HG03442 (cell line): ENCODE measurements at regions not wholly inside any gene's neighbourhood (a gene's known extent, or its start where the extent isn't known, plus 50 kb on each side); places are given as distances from the start of the nearest gene placed in this dataset.
"Not testable (repeated sequence)": the region's sequence is repeated elsewhere in the genome, so short reads cannot be mapped to it uniquely, and the experiment has no call there.

Source experiments
- ATAC-seq: cut with Tn5 transposase; IDR thresholded peaks from one replicate; pipeline ENCODE4 v1.9.1; 2021; ENCODE audit warnings: mild to moderate bottlenecking, moderate library complexity; ENCODE audit not compliant: unreplicated experiment

DNA sequence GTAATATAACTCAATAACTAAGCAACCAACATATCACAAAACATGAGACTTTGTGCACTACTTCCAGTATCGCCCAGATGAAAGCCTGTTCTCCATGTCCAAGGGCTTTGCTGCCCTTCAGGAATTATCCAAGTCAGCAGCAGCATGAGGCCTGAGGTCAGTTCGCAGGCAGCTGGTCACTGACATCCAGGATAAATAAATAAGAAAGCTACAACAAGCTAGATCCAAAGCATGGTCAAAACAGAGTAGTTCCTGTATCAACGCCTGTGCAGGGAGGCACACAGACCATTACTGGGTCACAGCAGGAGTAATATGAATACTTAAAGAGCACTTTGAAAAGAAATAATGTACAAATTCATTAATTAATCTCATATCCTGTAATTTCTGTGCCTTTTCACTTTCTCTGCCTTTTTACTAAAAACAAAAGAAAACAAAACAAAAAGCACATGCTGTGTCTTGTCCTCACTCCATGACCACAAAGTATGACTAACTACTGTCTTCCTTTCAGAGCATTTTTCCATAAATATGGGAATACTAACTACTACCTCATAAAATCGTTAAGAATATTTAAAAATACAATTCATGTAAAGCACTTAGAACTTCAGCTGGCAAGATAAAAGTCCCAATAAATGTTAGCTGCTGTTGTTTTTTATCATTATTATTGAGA lies 374.9 kb upstream of the IRAK1BP1 start:
- ATAC-seq = no peak

DNA sequence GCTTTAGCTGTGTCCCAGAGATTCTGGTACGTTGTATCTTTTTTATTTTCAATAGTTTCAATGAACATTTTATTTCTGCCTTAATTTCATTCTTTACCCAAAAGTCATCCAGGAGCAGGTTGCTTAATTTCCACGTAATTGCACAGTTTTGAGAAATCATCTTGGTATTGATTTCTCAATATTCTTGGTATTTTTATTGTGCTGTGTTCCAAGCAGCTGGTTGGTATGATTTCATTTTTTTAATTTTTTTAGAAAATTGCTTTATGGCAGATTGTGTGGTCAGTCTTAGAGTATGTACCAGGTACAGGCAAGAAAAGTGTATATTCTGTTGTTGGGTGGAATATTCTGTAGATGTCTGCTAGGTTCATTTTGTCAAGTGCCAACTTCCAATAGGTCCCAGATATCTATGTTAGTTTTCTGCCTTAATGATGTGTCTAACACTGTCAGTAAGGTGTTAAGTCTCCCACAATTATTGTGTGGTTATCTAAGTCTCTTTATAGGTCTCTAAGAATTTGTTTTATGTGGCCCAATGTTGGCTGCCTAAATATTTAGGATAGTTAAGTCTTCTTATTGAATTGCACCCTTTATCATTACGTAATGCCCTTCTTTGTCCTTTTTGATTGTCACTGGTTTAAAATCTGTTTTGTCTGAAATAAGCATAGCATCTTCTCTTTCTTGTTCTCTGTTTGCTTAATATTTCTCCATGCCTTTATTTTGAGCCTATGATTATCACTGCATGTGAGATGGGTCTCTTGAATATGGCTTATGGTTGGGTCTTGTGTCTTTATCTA lies 366.9 kb upstream of the IRAK1BP1 start:
- no peak for ATAC-seq

DNA sequence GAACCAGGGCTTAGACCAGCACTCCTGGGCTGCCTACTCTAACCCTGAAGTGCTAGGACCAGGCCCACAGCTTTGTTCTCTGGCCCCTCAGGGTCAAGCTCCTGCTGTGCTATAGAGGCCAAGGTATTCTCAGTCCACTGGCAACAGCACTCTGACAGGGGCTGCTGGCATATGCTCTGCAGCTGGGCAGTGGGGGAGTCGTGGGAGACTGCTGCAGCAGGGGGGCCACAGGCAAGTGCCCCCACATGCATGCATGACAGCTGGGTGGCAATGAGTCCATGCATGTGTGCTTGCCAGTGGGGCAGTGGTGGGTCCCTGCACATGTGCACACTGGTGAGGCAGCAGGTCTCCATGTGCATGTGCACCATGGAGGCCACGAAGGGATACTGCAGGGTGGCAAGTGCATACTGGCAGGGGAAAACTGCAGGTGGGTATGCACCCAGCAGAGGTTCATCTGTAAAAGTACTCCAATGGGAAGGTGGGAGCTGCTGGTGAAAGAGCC lies 364.9 kb upstream of the IRAK1BP1 start:
- ATAC-seq = no peak

DNA sequence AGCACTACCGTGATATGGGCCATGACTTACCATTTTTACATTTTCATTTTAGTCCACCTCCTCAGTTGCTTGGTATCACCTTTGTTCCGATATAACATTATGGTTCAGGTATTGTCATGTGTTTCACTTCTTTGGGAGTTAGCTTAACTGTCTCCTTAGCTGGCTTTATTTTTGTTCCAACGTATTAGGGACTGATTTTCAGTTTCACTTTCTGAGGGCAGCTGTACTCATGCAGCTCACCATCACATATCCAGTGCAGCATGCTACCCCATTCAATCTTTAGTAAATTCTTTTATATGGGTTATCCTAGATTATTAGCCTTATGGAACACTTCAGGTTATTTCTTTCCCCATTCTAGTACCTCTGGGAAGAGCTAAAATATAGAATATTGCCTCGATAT lies 362.2 kb upstream of the IRAK1BP1 start:
- ATAC-seq = peak; percentile 50

DNA sequence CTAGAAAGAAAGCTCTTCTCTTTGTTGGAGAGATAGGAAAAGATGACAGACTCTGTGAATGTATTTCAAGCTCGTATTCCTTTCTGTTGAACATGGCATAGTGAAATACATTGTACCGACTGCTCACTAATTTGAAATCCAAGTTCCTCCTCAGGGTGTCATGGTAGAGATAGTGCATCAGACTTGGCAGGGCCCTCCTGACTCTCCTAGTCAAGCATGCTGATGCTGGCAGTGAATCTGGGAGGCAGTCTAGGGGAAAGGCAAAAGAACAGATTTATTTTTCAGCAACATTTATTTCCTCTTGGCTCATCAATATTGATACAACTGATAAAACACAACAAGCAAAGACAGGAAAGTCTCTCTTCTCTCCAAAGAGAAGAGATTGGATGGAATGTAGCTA lies 356.3 kb upstream of the IRAK1BP1 start:
- no peak for ATAC-seq

DNA sequence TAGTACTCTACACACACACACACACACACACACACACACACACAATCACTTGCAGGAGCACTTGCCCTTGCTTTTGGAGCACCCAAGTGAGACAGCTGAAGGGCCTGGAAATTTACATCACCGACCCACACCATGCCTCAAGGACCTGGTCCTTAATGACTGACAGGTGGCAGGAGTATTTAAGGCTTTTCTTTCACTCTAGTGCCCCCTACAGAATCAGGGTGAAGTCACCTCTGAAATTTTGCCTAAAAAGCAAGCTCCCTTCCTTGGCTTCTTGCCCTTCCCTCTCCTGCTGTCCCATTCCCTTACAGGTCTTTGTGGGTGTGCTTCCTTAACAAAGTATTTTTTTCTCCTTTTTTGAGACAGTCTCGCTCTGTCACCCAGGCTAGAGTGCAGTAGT lies 353.5 kb upstream of the IRAK1BP1 start:
- no peak for ATAC-seq

DNA sequence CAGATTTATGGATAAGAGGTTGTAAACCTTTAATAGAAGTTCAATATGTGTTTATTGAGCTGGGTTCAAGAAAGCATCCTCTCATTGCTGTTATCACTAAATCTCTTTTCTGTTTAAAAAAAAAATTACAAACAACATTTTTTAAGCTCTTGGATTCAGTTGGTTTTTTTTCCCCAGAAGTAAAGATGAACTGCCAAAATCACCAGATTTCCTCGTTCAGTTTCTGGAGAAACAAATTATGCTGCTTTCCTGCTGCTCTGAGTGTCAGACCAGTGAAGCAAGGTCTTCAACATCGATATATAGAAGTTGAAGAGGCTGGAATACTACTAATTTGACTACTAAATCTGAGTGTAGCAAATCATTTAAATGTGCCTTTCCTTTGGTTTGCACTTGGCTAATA lies 352.1 kb upstream of the IRAK1BP1 start:
- no peak for ATAC-seq

DNA sequence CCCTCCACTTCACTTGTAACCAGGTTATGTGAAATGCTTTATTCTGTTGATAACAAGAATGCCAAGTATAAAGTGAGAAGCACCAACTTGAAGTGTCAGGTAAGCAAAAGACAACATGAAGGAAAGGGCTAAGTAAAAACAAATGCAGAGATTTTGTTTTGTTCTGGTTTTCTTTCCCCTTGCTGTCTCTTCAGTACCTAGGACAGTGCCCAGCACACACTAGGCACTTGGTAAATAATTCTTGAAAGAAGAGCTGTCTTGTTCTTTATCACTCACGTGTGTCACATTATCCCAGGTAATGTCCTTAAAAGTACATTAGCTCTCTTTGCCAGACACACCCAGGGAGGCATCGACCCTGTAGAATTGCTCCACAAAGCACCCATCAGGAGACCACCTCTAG lies 350.0 kb upstream of the IRAK1BP1 start:
- no peak for ATAC-seq

DNA sequence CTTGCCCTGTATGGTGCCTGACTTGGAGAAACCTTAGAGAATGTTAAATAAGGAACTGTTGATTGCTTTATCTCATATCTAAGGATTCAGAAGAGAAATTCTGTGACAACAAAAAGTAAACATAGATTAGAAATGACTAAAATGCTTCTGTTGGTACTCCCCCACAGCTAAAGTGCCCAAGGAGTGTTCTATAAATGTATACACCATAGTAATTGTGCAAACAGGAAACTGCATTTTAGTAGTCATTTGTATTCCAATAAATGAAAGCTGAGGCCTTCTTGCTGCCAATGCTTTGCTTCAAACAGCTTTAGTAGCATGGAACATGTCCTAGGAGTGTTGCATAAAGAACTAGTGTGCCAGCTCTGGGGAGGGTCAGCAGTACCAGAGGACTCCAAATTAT lies 343.7 kb upstream of the IRAK1BP1 start:
- ATAC-seq = no peak

DNA sequence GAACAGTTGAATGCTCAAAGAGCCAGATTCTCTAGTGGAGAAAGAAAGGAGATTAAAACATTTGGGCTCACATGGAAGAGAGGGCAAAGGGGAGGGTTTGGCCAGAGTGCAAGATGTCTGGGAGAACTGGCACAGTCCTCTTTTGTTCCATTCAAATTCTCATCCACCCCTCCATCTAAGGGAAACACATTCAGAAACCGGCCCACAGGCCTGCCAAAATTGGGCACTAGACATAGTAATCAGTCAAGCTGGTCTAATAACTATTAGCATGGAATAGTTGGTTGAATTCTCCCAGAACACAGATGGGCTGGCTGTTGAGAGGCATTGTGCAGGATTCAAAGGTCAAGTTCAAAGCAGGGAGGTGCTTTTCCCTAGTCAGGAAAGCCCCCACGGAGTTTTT lies 341.4 kb upstream of the IRAK1BP1 start:
- no peak for ATAC-seq

DNA sequence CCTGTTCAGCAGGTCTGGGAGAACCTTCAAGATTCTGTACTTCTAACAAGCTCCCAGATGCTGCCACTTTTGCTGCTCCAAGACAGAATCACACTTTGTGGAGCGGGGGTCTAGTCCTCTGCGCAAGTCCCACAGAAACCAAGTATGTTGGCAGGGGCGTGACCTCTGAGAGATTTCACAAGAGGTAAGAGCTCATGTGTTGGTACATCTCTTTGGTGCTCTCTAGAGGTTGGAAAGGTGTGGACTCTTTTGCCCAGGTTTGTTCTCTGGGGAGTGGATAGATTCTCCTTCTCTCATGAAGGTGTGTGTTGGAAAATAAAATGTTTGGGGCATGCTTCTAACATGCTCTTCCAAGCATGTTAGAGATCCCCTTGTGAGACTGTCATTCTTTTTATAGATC lies 340.9 kb upstream of the IRAK1BP1 start:
- no peak for ATAC-seq

DNA sequence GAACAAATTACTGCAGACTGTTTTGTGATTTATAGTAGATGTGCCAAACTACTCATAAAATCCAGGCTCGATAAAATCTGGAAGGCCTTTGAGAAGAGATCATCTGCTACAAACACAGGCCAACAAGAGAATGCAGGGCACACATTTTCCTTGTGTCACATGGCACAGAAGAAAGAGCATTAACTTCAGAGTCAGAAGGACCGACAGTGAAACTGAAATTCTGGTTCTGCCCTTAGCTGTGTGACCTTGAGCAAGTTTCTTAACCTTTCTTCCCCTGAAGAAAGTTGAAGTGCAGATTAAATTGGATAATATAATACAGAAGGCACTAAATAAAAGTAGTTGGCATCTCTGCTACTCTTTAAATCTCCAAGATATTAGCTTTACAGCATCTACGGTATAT lies 338.4 kb upstream of the IRAK1BP1 start:
- no peak for ATAC-seq

DNA sequence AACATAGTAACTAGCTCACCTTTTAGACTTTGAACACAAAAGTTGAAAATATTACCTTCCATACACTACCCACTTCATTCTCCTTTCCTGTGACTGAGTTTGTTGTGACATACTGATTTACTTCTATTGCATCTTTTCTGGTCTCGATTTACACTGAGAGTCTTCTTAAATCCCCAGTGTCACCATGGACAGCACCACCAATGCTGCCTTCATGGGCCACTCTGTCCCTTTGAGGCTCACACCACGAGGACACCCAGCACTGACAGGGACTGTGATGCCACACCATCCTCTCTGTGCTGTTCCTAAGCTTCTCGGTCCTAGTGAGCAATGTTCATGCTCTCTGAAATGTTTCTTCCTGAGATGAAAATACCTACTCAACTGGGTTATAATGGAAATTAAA lies 337.1 kb upstream of the IRAK1BP1 start:
- ATAC-seq = no peak

DNA sequence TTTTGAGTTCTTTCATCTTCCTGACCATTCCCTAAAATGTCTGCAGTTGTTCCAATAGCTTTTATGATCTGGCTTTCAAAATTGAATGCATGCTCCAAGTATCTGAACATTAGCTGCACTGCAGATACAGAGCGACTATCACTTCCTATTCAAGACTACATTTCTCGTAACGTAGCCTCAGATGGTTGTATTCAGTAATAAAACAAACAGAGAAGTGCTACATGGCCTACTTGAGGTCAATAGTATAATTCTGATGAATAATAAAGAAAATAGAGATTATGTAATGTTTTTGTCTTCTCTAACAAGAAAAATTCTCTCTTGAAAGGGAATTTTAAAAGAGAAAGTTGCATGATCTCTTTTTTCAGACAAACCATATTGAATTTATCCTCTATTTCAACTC lies 333.9 kb upstream of the IRAK1BP1 start:
- no peak for ATAC-seq

DNA sequence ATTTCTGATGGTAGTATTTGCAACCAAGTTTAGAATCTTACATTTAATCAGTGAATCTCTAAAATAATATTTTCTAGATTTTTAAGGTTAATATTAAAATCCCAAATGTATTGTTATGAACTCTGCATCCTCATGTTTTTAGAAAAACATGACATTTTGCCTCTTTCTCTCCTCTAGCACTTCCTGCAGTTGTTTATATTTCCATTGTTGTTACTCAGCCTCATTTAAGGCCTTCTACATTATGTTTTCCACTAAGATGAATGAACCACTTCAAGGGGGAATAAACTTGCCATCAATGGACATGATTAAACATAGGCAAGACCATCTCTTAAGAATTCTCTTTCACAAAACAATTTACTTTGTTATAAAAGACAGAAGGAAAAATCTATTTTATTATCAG lies 333.5 kb upstream of the IRAK1BP1 start:
- no peak for ATAC-seq

DNA sequence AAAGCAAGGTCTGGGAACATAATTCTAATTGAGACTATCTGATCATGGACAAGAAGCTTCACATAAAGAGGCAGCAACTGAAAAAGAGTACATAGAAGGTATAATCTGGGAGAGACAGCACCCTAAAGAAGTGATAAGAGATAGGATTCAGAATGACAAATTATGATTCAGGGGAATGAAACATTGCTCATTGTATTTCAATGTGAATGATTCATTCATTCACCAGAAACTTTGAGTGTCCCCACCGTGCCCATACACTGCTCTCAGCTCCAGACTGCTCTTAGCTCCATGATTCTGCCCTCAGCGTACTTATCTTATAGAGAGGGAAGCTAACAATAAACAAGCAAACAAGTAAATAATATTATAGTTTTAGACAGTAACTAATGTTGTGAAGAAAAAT lies 329.3 kb upstream of the IRAK1BP1 start:
- no peak for ATAC-seq

DNA sequence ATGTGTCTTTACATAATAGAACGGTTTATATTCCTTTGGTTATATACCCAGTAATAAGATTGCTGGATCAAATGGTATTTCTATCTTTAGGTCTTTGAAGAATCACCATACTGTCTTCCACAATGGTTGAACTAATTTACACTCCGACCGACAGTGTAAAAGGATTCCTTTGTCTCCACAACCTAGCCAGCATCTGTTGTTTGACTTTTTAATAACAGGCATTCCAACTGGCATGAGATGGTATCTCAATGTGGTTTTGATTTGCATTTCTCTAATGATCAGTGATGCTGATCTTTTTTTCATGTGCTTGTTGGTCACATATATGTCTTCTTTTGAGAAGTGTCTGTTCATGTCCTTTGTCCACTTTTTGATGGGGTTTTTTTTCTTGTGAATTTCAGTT lies 319.7 kb upstream of the IRAK1BP1 start:
- ATAC-seq = not testable (repeated sequence)

DNA sequence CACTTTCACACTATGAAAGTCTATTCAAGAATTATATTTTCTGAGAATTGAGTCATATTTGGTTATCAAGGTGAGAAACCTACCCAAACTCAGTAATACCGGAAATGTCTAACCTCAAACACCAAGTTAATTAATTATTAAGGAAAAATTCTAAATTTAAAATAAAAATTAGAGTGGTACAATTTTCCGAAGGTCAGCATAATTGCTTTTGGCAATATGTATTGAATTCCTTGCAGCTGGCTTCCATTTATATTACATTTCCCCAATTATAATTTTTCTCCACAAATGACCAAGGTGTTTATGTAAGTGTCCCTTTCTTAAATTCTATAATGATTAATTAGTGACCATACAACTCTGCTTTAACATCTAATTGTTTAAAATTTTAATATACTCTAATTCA lies 316.0 kb upstream of the IRAK1BP1 start:
- no peak for ATAC-seq

DNA sequence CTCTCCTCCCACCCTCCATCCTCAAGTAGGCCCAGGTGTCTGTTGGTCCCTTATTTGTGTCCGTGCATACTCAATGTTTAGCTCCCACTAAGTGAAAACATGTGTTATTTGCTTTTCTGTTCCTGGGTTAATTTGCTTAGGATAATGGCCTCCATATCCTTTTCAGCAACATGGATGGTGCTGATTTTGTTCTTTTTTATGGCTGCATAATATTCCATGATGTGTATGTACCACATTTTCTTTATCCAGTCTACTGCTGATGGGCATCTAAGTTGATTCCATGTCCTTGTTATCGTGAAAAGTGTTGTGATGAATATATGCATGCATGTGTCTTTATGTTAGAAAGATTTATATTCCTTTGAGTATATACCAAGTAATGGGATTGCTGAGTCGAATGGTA lies 314.9 kb upstream of the IRAK1BP1 start:
- no peak for ATAC-seq

DNA sequence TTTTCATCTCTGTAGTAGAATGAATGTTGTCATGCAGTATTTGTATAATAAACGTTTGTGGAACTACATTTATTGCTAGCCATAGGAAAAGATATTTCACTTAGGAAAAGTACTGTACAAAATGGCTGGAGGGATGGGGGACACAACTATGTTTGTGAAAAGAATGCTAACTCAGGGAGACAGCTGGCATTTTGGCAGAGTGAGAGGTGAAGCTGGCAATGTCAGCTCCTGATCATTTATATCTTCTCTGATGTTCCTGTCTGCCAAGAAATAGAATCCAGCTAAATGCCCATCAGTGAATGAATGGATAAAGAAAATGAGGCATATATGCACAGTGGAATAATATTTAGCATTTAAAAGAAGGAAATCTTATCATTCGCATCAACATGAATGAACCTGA lies 313.0 kb upstream of the IRAK1BP1 start:
- no peak for ATAC-seq

DNA sequence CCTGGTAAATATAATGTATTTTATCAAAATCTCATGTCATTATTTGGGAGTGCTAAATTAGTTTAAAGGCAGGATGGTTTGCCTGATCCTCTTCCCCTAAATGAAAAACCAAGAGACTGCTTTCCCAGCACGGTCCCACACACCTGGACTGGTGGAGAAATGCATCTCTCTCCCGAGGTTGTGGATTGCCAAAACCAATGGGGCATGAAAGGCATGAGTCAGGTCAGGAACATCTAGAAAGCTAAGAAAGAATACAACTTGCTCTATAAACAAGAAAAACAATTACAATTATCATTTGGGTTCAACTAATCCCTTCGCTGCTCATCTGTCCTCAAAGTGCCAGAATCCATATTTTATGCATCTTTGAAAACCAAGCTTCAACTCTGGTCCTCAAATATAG lies 308.3 kb upstream of the IRAK1BP1 start:
- no peak for ATAC-seq

DNA sequence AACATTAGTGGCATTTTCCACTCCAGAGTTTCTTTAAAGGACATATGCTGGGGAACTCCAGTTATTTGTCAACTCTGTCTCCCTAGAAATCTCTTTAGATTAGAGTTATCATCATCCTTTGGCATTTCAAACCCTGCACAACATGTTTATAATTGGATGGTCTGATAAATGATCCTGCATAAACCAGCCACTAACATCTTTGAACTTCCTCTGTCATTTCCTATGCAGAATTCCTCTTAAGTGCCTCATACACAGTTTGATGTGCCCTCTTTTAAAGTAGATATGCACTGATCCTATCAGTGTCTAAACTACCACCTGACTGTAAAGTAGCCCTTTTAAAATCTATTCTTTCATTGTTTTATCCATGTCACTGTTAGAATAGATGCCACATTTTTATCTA lies 306.3 kb upstream of the IRAK1BP1 start:
- no peak for ATAC-seq

DNA sequence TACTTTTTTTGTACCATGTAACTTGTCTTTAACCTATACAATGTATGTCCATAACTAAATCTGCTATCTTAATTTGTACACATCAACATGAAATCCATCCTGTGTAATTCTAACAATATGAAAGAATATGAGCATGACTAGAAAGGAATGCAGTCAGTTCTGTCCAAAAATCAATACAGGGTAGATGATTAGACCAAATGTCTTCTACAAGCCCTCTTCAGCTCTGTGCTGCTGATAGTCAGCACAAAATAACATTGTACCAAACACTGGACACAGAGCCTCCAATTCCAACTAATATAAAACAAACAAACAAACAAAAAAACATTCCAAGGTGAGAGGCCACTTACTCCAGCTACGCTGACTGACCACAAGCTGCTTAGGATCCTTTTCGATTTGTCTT lies 301.4 kb upstream of the IRAK1BP1 start:
- ATAC-seq = no peak
